Activated T-cell treated with anti-CD3 and anti-CD28 coated beads, Interleukin-2, amount 50 U/mL, for 4 hours (primary cell): ENCODE measurements at regions not wholly inside any gene's neighbourhood (a gene's known extent, or its start where the extent isn't known, plus 50 kb on each side); places are given as distances from the start of the nearest gene placed in this dataset.

Experiments
- ATAC-seq, 2 donors: fragments of 200-7000 bp; cut with Tn5 transposase; one replicate each; pipeline ENCODE4 v1.10.0; 2021
- DNase-seq: peaks from one replicate; pipeline ENCODE4 v3.0.0-alpha.2; 2020
- H3K27me3 Mint-ChIP-seq: one replicate; pipeline ENCODE4 v1.8.0; 2021; ENCODE audit warnings: low read depth, mixed read lengths
- H3K36me3 Mint-ChIP-seq: one replicate; pipeline ENCODE4 v1.8.0; 2022; ENCODE audit warnings: mixed read lengths; ENCODE audit not compliant: insufficient read depth
- H3K4me1 Mint-ChIP-seq: one replicate; pipeline ENCODE4 v1.8.0; 2021; ENCODE audit warnings: low read depth, mixed read lengths
- H3K4me3 Mint-ChIP-seq: one replicate; pipeline ENCODE4 v1.8.0; 2021; ENCODE audit warnings: mild to moderate bottlenecking, moderate library complexity, mixed read lengths
- H3K9me3 Mint-ChIP-seq: one replicate; pipeline ENCODE4 v1.8.0; 2021; ENCODE audit warnings: mixed read lengths

DNA sequence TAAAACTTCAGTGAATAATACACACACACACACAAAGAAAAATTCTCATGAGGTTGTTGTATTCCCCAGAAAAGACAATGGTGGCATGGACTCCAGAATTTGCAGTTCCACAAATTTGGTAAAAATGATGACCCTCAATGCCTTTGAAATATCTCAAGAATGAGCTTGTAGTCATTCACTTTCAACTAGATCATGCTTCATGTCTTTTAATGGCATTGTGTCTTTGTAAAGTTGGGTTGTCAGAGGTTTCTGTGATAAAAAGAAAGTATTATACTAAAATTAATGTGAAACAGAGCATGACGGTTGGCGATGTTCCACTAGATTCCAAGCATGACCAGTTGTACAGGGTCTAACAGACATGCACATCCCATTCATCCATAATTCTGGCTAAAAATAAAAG, 685.0 kb upstream of the FRG1 start:
- DNase-seq (no peak), ATAC-seq (no peak)
- H3K9me3 Mint-ChIP-seq = peaks cover 31% of the 10 kb centered on the region
- H3K36me3 Mint-ChIP-seq = no peaks in the 10 kb centered on the region
- no peaks in the 10 kb centered on the region for H3K4me1 Mint-ChIP-seq
- no peak overlapping the region for H3K4me3 Mint-ChIP-seq
- no peaks in the 10 kb centered on the region for H3K27me3 Mint-ChIP-seq

DNA sequence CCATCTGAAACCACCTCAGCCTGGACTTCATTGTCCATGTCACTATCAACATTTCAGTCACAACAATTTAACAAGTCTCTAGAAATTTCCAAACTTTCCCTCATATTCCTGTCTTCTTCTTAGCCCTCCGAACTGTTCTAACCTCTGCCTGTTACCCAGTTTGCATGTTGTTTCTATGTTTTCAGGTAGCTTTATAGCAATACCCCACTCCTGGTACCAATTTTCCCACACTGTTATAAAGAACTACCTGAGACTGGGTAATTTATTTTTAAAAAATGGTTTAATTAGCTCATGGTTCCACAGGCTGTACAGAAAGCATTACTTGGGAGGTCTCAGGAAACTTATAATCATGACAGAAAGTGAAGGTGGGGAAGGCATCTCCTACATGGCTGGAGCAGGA, 679.2 kb upstream of the FRG1 start:
- no peaks in the 10 kb centered on the region for H3K4me1 Mint-ChIP-seq
- ATAC-seq (no peak), DNase-seq (no peak)
- H3K36me3 Mint-ChIP-seq = no peaks in the 10 kb centered on the region
- H3K27me3 Mint-ChIP-seq = no peaks in the 10 kb centered on the region
- no peak overlapping the region for H3K4me3 Mint-ChIP-seq
- peaks cover 28% of the 10 kb centered on the region for H3K9me3 Mint-ChIP-seq

DNA sequence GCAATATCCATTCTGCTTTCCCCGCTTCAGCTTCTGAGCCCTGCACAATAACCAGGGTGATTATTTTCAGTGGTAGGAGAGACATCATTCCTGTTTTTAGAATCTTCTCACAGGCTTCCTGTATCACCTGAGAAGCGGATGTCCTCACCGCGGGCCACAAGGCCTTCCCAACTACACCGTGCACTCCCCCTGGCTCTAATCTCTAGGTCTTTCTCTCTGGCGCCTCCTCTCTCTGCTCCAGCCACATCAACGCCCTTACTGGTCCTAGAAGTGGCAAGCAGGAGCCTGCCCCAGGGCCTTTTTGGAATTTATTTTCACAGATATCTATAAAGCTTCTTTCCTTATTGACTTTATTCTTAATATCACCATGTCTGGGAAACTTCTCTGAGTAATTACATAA, 675.2 kb upstream of the FRG1 start:
- H3K4me3 Mint-ChIP-seq = no peak overlapping the region
- H3K4me1 Mint-ChIP-seq = no peaks in the 10 kb centered on the region
- no peaks in the 10 kb centered on the region for H3K27me3 Mint-ChIP-seq
- peaks cover 31% of the 10 kb centered on the region for H3K9me3 Mint-ChIP-seq
- no peak for ATAC-seq
- no peak for DNase-seq
- no peaks in the 10 kb centered on the region for H3K36me3 Mint-ChIP-seq

DNA sequence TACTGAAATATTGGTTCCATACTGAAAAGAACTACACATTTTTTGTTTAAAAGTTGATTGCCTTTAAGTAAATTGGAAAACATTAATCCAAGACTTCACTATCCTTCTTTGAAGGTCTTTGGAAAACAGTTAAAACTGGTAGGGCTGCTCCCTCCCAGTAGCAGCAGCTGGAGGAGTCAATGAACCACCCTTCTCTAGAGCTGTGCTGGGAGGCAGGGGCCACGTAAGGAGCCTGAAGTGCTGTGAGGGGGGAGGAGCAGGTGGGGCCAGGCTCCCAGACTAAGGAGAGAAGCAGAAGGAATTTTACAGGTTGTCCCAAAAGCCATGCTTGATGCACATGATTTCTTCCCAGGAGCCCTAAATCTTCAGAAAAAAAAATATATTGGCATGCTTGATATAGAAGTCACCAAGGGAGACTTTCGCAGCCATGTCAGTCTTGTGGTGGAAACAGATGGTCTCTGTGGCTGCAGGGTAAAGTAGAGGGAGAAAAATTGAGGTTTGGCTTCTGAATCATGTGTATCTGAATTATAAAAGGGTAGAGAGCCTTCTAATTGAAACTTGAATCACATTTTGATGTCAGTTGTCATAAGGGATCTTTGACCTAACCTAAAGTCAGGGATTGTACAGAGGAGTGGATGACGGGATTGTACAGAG, 673.2 kb upstream of the FRG1 start:
- Mint-ChIP-seq H3K36me3 (no peaks in the 10 kb centered on the region), H3K4me1 (no peaks in the 10 kb centered on the region), H3K4me3 (no peak overlapping the region), H3K27me3 (no peaks in the 10 kb centered on the region), H3K9me3 (peaks cover 24% of the 10 kb centered on the region)
- DNase-seq (no peak), ATAC-seq (no peak)

DNA sequence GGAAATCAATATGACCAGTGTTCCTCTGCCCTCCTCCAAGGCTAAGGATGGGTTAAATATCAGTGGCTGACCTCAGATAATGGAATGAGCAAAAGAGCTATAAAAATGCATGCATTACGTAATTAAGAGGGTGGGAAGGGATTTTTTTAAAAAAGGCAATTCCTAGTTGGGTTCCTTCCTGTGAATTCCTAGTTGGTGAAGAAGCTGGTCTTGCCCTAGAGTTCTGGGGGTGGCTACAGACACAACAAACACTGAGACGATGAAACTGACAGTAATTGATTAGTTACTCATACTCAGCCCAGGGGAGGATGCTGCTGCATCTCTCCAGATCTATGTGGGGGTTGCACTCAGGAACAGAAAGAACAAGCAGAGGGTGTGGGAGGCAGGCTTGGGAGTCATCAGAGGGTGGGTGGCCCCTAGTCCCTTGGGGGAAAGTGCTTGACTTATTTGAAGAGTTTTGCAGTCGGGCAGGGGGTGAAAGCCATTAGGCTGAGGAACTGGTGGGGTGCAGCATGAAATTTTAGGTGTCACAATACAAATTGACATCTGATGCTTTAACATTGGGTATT, 662.0 kb upstream of the FRG1 start:
- peaks cover 4% of the 10 kb centered on the region for H3K9me3 Mint-ChIP-seq
- H3K4me3 Mint-ChIP-seq = no peak overlapping the region
- H3K36me3 Mint-ChIP-seq = no peaks in the 10 kb centered on the region
- H3K4me1 Mint-ChIP-seq = no peaks in the 10 kb centered on the region
- DNase-seq = no peak
- ATAC-seq = no peak
- no peaks in the 10 kb centered on the region for H3K27me3 Mint-ChIP-seq

DNA sequence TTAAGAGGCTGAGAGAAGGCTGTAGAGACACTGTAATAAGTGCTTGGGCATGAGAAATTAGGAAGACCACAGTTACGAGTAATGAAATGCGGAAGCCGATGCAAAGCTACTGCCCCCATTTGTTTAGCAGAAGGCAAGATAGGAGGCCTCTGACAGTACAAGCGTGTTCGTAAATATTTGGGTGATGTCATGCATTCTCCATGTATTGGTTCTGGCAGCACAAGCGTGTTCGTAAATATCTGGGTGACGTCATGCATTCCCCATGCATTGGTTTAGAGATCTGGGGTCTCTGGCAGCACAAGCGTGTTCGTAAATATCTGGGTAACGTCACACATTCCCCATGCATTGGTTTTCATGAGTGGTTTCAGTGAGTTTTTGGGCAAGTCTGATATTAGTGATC, 661.5 kb upstream of the FRG1 start:
- no peak for DNase-seq
- H3K4me1 Mint-ChIP-seq = no peaks in the 10 kb centered on the region
- H3K36me3 Mint-ChIP-seq = no peaks in the 10 kb centered on the region
- H3K27me3 Mint-ChIP-seq = no peaks in the 10 kb centered on the region
- no peak overlapping the region for H3K4me3 Mint-ChIP-seq
- H3K9me3 Mint-ChIP-seq = peaks cover 7% of the 10 kb centered on the region
- ATAC-seq = no peak

DNA sequence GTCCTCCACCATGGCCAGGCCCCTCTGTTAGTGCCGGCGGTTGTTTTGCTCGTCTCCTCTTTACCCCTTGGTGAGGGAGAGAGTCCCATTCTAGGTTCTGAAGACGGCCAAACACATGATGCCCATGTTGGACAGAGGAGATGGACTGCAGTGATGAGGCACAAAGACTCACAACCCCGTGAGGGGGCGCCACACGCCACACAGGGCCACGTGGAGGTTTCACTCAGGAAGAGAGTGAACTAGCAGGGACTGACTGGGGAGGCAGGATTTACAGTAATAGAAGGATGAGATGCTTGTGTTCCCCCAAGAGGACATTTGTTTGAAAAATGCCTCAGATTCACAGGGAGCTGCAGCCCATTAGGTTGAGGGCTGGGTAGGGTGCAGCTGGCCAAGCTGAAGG, 655.3 kb upstream of the FRG1 start:
- H3K4me1 Mint-ChIP-seq = no peaks in the 10 kb centered on the region
- no peak overlapping the region for H3K4me3 Mint-ChIP-seq
- H3K27me3 Mint-ChIP-seq = no peaks in the 10 kb centered on the region
- no peaks in the 10 kb centered on the region for H3K36me3 Mint-ChIP-seq
- peaks cover 3% of the 10 kb centered on the region for H3K9me3 Mint-ChIP-seq
- ATAC-seq (no peak), DNase-seq (no peak)

DNA sequence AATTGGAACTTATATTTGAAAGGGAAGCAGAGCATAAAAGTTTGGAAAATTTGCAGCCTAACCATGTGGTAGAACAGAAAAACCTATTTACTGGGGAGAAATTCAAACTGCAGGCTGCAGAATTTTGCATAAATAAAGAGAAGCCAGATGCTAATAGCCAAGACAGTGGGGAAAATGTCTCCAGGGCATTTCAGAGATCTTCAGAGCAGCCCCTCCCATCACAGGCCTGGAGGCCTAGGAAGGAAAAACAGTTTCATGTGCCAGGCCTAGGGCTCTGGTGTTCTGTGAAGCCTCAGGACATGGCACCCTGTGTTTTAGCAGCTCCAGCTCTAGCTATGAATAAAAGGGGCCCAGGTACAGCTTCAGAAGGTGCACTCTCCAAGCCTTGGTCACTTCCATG, 648.7 kb upstream of the FRG1 start:
- DNase-seq (no peak), ATAC-seq (no peak)
- Mint-ChIP-seq H3K4me3 (no peak overlapping the region), H3K9me3 (no peaks in the 10 kb centered on the region), H3K36me3 (no peaks in the 10 kb centered on the region), H3K4me1 (no peaks in the 10 kb centered on the region), H3K27me3 (no peaks in the 10 kb centered on the region)

DNA sequence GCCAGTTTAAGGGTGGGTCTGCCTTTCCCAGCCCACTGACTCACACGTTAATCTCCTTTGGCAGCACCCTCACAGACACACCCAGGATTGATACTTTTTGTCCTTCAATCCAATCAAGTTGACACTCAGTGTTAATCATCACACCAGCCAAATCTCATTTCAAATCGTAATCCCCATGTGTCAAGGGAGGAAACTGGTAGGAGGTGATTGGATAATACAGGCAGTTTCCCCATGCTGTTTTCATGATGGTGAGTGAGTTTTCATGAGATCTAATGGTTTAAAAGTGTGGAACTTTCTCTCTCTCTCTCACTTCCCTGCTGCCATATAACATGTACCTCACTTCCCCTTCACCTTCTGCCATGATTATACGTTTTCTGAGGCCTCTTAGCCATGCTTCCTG, 647.2 kb upstream of the FRG1 start:
- Mint-ChIP-seq H3K9me3 (no peaks in the 10 kb centered on the region), H3K4me3 (no peak overlapping the region), H3K27me3 (no peaks in the 10 kb centered on the region), H3K36me3 (no peaks in the 10 kb centered on the region), H3K4me1 (no peaks in the 10 kb centered on the region)
- ATAC-seq (no peak), DNase-seq (no peak)

DNA sequence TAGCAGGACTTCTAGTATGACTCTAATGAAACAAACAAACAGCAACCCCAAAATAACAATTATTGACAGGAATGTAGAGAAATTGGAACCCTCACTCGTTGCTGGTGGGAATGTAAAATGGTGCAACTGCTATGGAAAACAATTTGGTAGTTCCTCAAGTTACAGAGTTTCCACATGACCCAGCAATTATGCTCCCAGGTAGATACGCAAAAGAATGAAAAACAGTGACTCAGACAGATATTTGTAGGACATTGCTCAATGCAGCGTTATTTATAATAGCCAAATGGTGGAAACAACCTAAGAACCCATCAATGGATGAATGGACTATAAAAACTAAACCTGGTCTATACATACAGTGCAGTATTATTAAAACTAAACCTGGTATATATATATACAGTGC, 646.1 kb upstream of the FRG1 start:
- no peak for DNase-seq
- no peaks in the 10 kb centered on the region for H3K9me3 Mint-ChIP-seq
- no peak for ATAC-seq
- H3K4me1 Mint-ChIP-seq = no peaks in the 10 kb centered on the region
- no peak overlapping the region for H3K4me3 Mint-ChIP-seq
- H3K36me3 Mint-ChIP-seq = no peaks in the 10 kb centered on the region
- H3K27me3 Mint-ChIP-seq = no peaks in the 10 kb centered on the region

DNA sequence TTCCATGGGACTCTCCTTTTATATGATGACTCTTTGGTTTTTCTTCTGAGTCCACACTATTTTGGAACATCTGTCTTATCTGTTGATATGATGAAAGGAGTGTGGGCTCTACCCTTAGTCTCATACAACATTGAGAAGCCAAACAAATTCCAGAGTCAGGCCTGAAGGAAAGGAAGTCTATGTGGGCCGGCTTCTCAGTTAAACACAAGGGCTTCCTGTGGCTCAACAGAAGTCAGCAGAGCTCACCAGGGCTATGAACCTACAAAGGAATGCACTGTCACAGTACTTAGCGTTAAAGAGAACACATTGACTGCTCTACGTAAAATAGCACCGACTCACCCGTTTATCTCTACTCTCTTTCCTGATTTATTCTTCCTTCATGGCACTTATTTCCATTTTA, 641.0 kb upstream of the FRG1 start:
- no peaks in the 10 kb centered on the region for H3K9me3 Mint-ChIP-seq
- DNase-seq = no peak
- no peaks in the 10 kb centered on the region for H3K36me3 Mint-ChIP-seq
- no peak overlapping the region for H3K4me3 Mint-ChIP-seq
- H3K4me1 Mint-ChIP-seq = no peaks in the 10 kb centered on the region
- no peaks in the 10 kb centered on the region for H3K27me3 Mint-ChIP-seq
- ATAC-seq = no peak

DNA sequence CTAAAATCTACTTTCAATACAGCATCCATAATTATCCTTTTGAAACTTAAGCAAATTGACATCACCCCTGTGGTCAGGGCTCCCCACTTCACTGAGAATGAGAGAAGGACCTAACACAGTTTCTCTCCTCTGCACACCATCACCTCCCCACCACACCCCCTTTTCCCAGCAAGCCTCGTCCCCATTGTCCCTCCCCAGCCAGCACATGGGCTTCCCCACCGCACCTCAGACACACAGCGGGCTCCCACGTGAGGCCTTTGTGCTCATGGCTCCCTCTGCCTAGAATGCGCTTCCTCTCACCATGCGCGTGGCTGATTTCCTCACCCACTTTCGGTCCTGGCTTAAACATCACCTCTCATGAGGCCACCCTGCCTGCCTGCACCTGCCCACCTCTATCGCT, 639.0 kb upstream of the FRG1 start:
- Mint-ChIP-seq H3K27me3 (no peaks in the 10 kb centered on the region), H3K4me3 (no peak overlapping the region), H3K4me1 (no peaks in the 10 kb centered on the region), H3K9me3 (no peaks in the 10 kb centered on the region), H3K36me3 (no peaks in the 10 kb centered on the region)
- DNase-seq = no peak
- no peak for ATAC-seq

DNA sequence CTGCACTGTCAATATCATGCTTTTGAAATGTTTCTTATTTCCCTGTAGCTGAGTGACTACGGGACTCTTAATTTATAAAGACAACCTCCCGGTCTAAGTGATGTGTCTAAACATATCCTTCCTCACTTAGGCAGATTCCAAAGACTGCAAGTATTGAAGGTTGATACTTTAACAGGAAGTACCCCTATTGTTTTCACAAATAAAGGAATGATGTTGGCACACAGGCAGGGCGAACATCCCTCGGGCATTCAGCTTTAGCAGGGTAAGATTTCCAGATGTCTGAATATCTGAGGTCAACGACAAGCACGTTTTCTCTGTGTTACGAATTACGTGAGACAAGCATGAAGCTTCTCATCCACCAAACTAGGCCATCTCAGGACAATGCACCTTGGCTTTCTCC, 638.0 kb upstream of the FRG1 start:
- DNase-seq = no peak
- Mint-ChIP-seq H3K4me1 (no peaks in the 10 kb centered on the region), H3K27me3 (no peaks in the 10 kb centered on the region), H3K4me3 (no peak overlapping the region), H3K9me3 (no peaks in the 10 kb centered on the region), H3K36me3 (no peaks in the 10 kb centered on the region)
- no peak for ATAC-seq

DNA sequence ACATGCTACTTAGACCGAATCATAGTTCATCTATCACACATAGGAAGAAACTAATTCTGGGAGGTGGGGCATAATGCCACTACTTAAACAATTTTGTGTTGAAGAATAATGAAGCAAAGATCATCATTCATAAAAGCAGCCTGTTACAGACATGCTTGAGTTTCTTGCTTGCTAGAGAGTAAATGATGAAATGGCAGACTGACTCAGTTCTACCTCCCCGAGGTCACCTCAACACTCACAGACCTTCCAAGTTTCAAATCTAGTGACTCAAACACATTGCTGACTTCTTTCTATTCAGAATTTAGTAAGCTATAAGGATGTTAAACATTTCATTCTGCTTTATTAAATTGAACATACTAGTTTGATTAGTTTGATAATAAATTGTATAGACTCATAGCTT, 636.5 kb upstream of the FRG1 start:
- H3K4me3 Mint-ChIP-seq = no peak overlapping the region
- no peaks in the 10 kb centered on the region for H3K36me3 Mint-ChIP-seq
- no peaks in the 10 kb centered on the region for H3K9me3 Mint-ChIP-seq
- no peak for DNase-seq
- no peaks in the 10 kb centered on the region for H3K4me1 Mint-ChIP-seq
- no peaks in the 10 kb centered on the region for H3K27me3 Mint-ChIP-seq
- ATAC-seq = no peak

DNA sequence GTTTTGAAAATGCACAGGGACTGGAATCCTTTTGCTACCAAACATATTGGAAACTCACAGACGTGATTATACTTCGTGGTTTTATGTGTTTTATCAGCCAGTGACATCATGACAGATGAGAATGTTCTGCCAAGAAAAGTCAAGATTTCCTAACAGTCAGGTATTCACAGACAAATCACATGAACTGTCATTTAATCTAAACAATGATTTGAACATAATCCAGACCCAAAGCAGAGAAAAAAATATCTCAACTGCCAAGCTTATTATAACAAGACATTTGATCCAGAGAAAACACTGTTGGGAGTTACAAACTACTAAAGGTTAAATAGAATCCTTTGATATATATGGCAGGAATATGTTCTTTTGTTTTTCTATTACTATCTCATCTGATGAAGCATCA, 635.9 kb upstream of the FRG1 start:
- Mint-ChIP-seq H3K4me3 (no peak overlapping the region), H3K27me3 (no peaks in the 10 kb centered on the region), H3K4me1 (no peaks in the 10 kb centered on the region), H3K9me3 (no peaks in the 10 kb centered on the region), H3K36me3 (no peaks in the 10 kb centered on the region)
- ATAC-seq (no peak), DNase-seq (no peak)

DNA sequence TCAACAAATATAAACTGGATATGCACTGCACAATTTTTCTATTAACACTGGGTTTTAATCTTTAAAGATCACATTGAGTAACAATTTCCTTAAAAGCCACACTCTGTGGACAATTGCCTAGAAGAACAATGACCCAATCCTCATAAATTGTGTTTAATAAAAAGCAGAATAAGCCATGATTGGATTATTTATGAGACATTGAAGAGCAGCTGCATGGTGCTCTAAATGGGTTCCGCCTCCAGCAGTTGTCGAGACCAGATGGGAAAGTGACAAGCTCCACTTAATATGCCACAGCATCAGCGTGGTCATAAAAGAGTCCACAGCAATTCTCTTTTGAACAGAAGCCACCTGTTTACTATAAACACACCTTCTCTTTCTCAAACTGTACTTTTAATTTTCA, 635.2 kb upstream of the FRG1 start:
- H3K36me3 Mint-ChIP-seq = no peaks in the 10 kb centered on the region
- H3K4me3 Mint-ChIP-seq = no peak overlapping the region
- DNase-seq (no peak), ATAC-seq (no peak)
- H3K27me3 Mint-ChIP-seq = no peaks in the 10 kb centered on the region
- H3K4me1 Mint-ChIP-seq = no peaks in the 10 kb centered on the region
- H3K9me3 Mint-ChIP-seq = no peaks in the 10 kb centered on the region
